Mesendoderm (in vitro differentiated cells): ENCODE measurements at regions not wholly inside any gene's neighbourhood (a gene's known extent, or its start where the extent isn't known, plus 50 kb on each side); places are given as distances from the start of the nearest gene placed in this dataset.

Experiments used
- DNase-seq: peaks from one replicate; pipeline ENCODE4 v3.0.0; 2013
- H2AK5ac ChIP-seq: 2 replicates; pipeline ENCODE4 v1.6.1; 2013; ENCODE audit warnings: low read length, inconsistent platforms
- H2BK120ac ChIP-seq: 2 replicates; pipeline ENCODE4 v1.6.1; 2013; ENCODE audit warnings: low read depth, mild to moderate bottlenecking, low read length, moderate library complexity, mixed read lengths
- H2BK15ac ChIP-seq: replicated peaks from 2 replicates; pipeline ENCODE4 v1.6.1; 2013; ENCODE audit warnings: low read depth, mild to moderate bottlenecking, moderate library complexity
- H2BK5ac ChIP-seq: 2 replicates; pipeline ENCODE4 v1.6.1; 2013; ENCODE audit warnings: low read length, inconsistent platforms
- H3K18ac ChIP-seq: 2 replicates; pipeline ENCODE4 v1.6.1; 2013; ENCODE audit warnings: mild to moderate bottlenecking, low read length, mixed read lengths
- H3K23ac ChIP-seq: one replicate; pipeline ENCODE4 v1.6.1; 2013; ENCODE audit warnings: low read length
- H3K27ac ChIP-seq: 2 replicates; pipeline ENCODE4 v1.5.1; 2013; ENCODE audit warnings: low read depth, mild to moderate bottlenecking, inconsistent platforms, low read length, moderate library complexity
- H3K27me3 ChIP-seq: 2 replicates; pipeline ENCODE4 v1.6.1; 2013; ENCODE audit warnings: low read length, control low read depth, mild to moderate bottlenecking, inconsistent platforms; ENCODE audit not compliant: insufficient read depth, poor library complexity
- H3K36me3 ChIP-seq: 2 replicates; pipeline ENCODE4 v1.6.1; 2013; ENCODE audit warnings: low read length, inconsistent platforms; ENCODE audit not compliant: control insufficient read depth, insufficient read depth
- H3K4ac ChIP-seq: one replicate; pipeline ENCODE4 v1.6.1; 2013; ENCODE audit warnings: low read depth, mild to moderate bottlenecking, low read length, moderate library complexity
- H3K4me1 ChIP-seq: 2 replicates; pipeline ENCODE4 v1.6.1; 2013; ENCODE audit warnings: low read depth, low read length, inconsistent platforms; ENCODE audit not compliant: control insufficient read depth
- H3K4me2 ChIP-seq: 2 replicates; pipeline ENCODE4 v1.6.1; 2013; ENCODE audit warnings: low read length
- H3K4me3 ChIP-seq: 2 replicates; pipeline ENCODE4 v1.5.1; 2013; ENCODE audit warnings: mild to moderate bottlenecking, low read length
- H3K56ac ChIP-seq: one replicate; pipeline ENCODE4 v1.6.1; 2013; ENCODE audit warnings: low read length
- H3K79me1 ChIP-seq: 2 replicates; pipeline ENCODE4 v1.6.1; 2013; ENCODE audit warnings: low read length, inconsistent platforms
- H3K79me2 ChIP-seq: 2 replicates; pipeline ENCODE4 v1.6.1; 2013; ENCODE audit warnings: mild to moderate bottlenecking, low read length; ENCODE audit not compliant: control insufficient read depth, insufficient read depth
- H3K9ac ChIP-seq: 2 replicates; pipeline ENCODE4 v1.6.1; 2013; ENCODE audit warnings: low read length, inconsistent platforms
- H4K5ac ChIP-seq: one replicate; pipeline ENCODE4 v1.6.1; 2013; ENCODE audit warnings: low read length
- H4K8ac ChIP-seq: one replicate; pipeline ENCODE4 v1.6.1; 2013; ENCODE audit warnings: low read depth, mild to moderate bottlenecking, control low read depth, low read length, moderate library complexity
- WGBS: extraction: QIAGEN DNeasy Blood & Tissue Kit; methylation state at CpG from one replicate; pipeline ENCODE4 v1.1.7; 2013; ENCODE audit warnings: low lambda C conversion rate, missing lambda C conversion rate; ENCODE audit not compliant: insufficient coverage; ENCODE audit errors: extremely low coverage; 5-methylcytosine and 5-hydroxymethylcytosine counted together

GRCh38 chr9:89845862-89846261, 241.1 kb downstream of the GADD45G start:
- no peaks in the 10 kb centered on the region for H3K36me3 ChIP-seq
- WGBS = no CpG with 5 or more reads among the region's 9 CpGs
- H3K9ac ChIP-seq = no peak overlapping the region
- no peaks in the 10 kb centered on the region for H3K27me3 ChIP-seq
- no peak overlapping the region for H2BK5ac ChIP-seq
- H2BK15ac ChIP-seq = no peak overlapping the region
- no peak overlapping the region for H3K56ac ChIP-seq
- no peak overlapping the region for H3K23ac ChIP-seq
- H3K79me1 ChIP-seq = no peaks in the 10 kb centered on the region
- no peak overlapping the region for H2BK120ac ChIP-seq
- no peak overlapping the region for H3K4me3 ChIP-seq
- H3K4me1 ChIP-seq = no peaks in the 10 kb centered on the region
- H4K5ac ChIP-seq = no peak overlapping the region
- H3K18ac ChIP-seq = no peak overlapping the region
- no peak for DNase-seq
- no peak overlapping the region for H3K4ac ChIP-seq
- H3K79me2 ChIP-seq = no peaks in the 10 kb centered on the region
- H2AK5ac ChIP-seq = no peak overlapping the region
- no peak overlapping the region for H3K4me2 ChIP-seq
- H4K8ac ChIP-seq = no peak overlapping the region
- H3K27ac ChIP-seq = no peak overlapping the region

GRCh38 chr9:89848060-89849040, 243.5 kb downstream of the GADD45G start:
- Histone ChIP-seq H4K5ac (no peak overlapping the region), H3K9ac (no peak overlapping the region), H3K79me1 (no peaks in the 10 kb centered on the region), H3K18ac (no peak overlapping the region), H3K23ac (no peak overlapping the region), H4K8ac (no peak overlapping the region), H2BK5ac (no peak overlapping the region), H2BK120ac (no peak overlapping the region), H3K4me1 (no peaks in the 10 kb centered on the region), H2BK15ac (no peak overlapping the region), H2AK5ac (no peak overlapping the region), H3K36me3 (no peaks in the 10 kb centered on the region), H3K27me3 (no peaks in the 10 kb centered on the region), H3K4me2 (no peak overlapping the region), H3K27ac (no peak overlapping the region), H3K56ac (no peak overlapping the region), H3K4me3 (no peak overlapping the region), H3K4ac (no peak overlapping the region), H3K79me2 (no peaks in the 10 kb centered on the region)
- DNase-seq = no peak
- WGBS = no CpG with 5 or more reads among the region's 20 CpGs

- Histone ChIP-seq H2BK120ac (no peak overlapping the region), H4K5ac (no peak overlapping the region), H3K4ac (no peak overlapping the region), H2BK15ac (no peak overlapping the region), H3K4me3 (no peak overlapping the region), H3K36me3 (no peaks in the 10 kb centered on the region), H3K4me1 (no peaks in the 10 kb centered on the region), H2BK5ac (no peak overlapping the region), H3K27me3 (no peaks in the 10 kb centered on the region), H3K9ac (no peak overlapping the region), H2AK5ac (no peak overlapping the region), H3K79me1 (no peaks in the 10 kb centered on the region), H3K23ac (no peak overlapping the region), H3K27ac (no peak overlapping the region), H3K4me2 (no peak overlapping the region), H3K79me2 (no peaks in the 10 kb centered on the region), H3K56ac (no peak overlapping the region), H4K8ac (no peak overlapping the region), H3K18ac (no peak overlapping the region)
- 100% methylated on average over 3 of the region's 5 CpGs for WGBS
- DNase-seq = no peak
Measured at GRCh38 chr9:89849096-89849495, 244.3 kb downstream of the GADD45G start.

GRCh38 chr9:89850153-89850552, 245.3 kb downstream of the GADD45G start:
- no peak overlapping the region for H3K18ac ChIP-seq
- no peak overlapping the region for H2AK5ac ChIP-seq
- no CpG with 5 or more reads among the region's 3 CpGs for WGBS
- no peak overlapping the region for H2BK15ac ChIP-seq
- DNase-seq = no peak
- no peaks in the 10 kb centered on the region for H3K79me2 ChIP-seq
- H4K5ac ChIP-seq = no peak overlapping the region
- H3K27me3 ChIP-seq = no peaks in the 10 kb centered on the region
- H3K4me1 ChIP-seq = no peaks in the 10 kb centered on the region
- no peak overlapping the region for H3K4me3 ChIP-seq
- H2BK5ac ChIP-seq = no peak overlapping the region
- H3K4me2 ChIP-seq = no peak overlapping the region
- H3K27ac ChIP-seq = no peak overlapping the region
- H2BK120ac ChIP-seq = no peak overlapping the region
- H4K8ac ChIP-seq = no peak overlapping the region
- no peak overlapping the region for H3K23ac ChIP-seq
- no peak overlapping the region for H3K9ac ChIP-seq
- H3K79me1 ChIP-seq = no peaks in the 10 kb centered on the region
- H3K36me3 ChIP-seq = no peaks in the 10 kb centered on the region
- no peak overlapping the region for H3K56ac ChIP-seq
- no peak overlapping the region for H3K4ac ChIP-seq

- H3K4ac ChIP-seq = no peak overlapping the region
- H2BK5ac ChIP-seq = no peak overlapping the region
- DNase-seq = no peak
- no peak overlapping the region for H3K18ac ChIP-seq
- no peak overlapping the region for H4K5ac ChIP-seq
- no peaks in the 10 kb centered on the region for H3K4me1 ChIP-seq
- H3K79me1 ChIP-seq = no peaks in the 10 kb centered on the region
- H2BK120ac ChIP-seq = no peak overlapping the region
- no peak overlapping the region for H4K8ac ChIP-seq
- no peaks in the 10 kb centered on the region for H3K36me3 ChIP-seq
- no peak overlapping the region for H3K56ac ChIP-seq
- no peaks in the 10 kb centered on the region for H3K27me3 ChIP-seq
- H3K27ac ChIP-seq = no peak overlapping the region
- no CpG with 5 or more reads among the region's 7 CpGs for WGBS
- H2AK5ac ChIP-seq = no peak overlapping the region
- H3K23ac ChIP-seq = no peak overlapping the region
- no peak overlapping the region for H2BK15ac ChIP-seq
- H3K79me2 ChIP-seq = no peaks in the 10 kb centered on the region
- no peak overlapping the region for H3K4me3 ChIP-seq
- no peak overlapping the region for H3K9ac ChIP-seq
- no peak overlapping the region for H3K4me2 ChIP-seq
Measured at GRCh38 chr9:89850631-89851325, 246.0 kb downstream of the GADD45G start.
